B cell (primary cell): ENCODE measurements at regions not wholly inside any gene's neighbourhood (a gene's known extent, or its start where the extent isn't known, plus 50 kb on each side); places are given as distances from the start of the nearest gene placed in this dataset.
A peak's percentile ranks its signal among the peaks of the same experiment; 100 is the strongest.

ENCODE experiments used
- ATAC-seq: fragments of 200-7000 bp; cut with Tn5 transposase; one replicate; pipeline ENCODE4 v1.10.0; 2021; ENCODE audit warnings: low read depth, mild to moderate bottlenecking, moderate number of reproducible peaks, moderate library complexity
- CTCF ChIA-PET: fragments of 350-600 bp; sonication (Branson Sonifier 250); formaldehyde crosslinking; loops from one replicate; lab custom pipeline; 2021; ENCODE audit warnings: antibody characterized with exemption, inconsistent platforms; lab: Charles Lee
- POLR2A ChIA-PET: fragments of 350-600 bp; sonication (Branson Sonifier 250); formaldehyde crosslinking; loops from one replicate; lab custom pipeline; 2021; ENCODE audit warnings: antibody characterized with exemption; lab: Charles Lee
- DNase-seq: peaks from one replicate; pipeline ENCODE4 v3.0.0; 2013
- H2AFZ ChIP-seq: 2 replicates; pipeline ENCODE4 v1.6.1; 2012; ENCODE audit warnings: mild to moderate bottlenecking, low read depth, low read length; ENCODE audit not compliant: insufficient read depth, poor library complexity, severe bottlenecking
- H3K27ac ChIP-seq, 2 donors: 1 replicate in 1 of 2; 2 replicates in 1 of 2; pipeline ENCODE4 v1.5.1; 2012 to 2013; ENCODE audit warnings: low read length in 2 of 2, mild to moderate bottlenecking in 2 of 2, moderate library complexity in 1 of 2
- H3K27me3 ChIP-seq, 4 experiments: fragments of 200-600 bp in 1 of 4; sonication (generic) in 1 of 4; replicated peaks in 1 of 4; 1 replicate in 2 of 4; 2 replicates in 2 of 4; pipeline versions ENCODE4 v1.6.1 to v1.7.0; 2013 to 2016; ENCODE audit warnings: low read length in 3 of 4, mild to moderate bottlenecking in 2 of 4, mixed read lengths in 1 of 4, moderate library complexity in 1 of 4; ENCODE audit not compliant: insufficient read depth in 4 of 4, control insufficient read depth in 3 of 4; ENCODE audit errors: control extremely low read depth in 1 of 4
- H3K36me3 ChIP-seq, 2 experiments: replicated peaks in 1 of 2; 1 replicate in 1 of 2; 2 replicates in 1 of 2; pipeline versions ENCODE4 v1.6.1 to v1.7.1; 2013; ENCODE audit warnings: low read length in 1 of 2; ENCODE audit not compliant: insufficient read depth in 2 of 2, control insufficient read depth in 1 of 2; ENCODE audit errors: control extremely low read depth in 1 of 2, extremely low read depth in 1 of 2
- H3K4me1 ChIP-seq, 2 donors: fragments of 200-600 bp in 1 of 2; sonication (generic) in 1 of 2; 1 replicate in 1 of 2; 2 replicates in 1 of 2; pipeline versions ENCODE4 v1.5.1 to v1.6.1; 2013 to 2017; ENCODE audit warnings: low read length in 2 of 2; ENCODE audit not compliant: control insufficient read depth in 2 of 2, insufficient read depth in 2 of 2
- H3K4me2 ChIP-seq: replicated peaks from 2 replicates; pipeline ENCODE3; 2012; ENCODE audit warnings: mild to moderate bottlenecking, low read depth, low read length; ENCODE audit not compliant: poor library complexity, severe bottlenecking
- H3K4me3 ChIP-seq, 5 experiments: fragments of 200-600 bp in 1 of 5; sonication (generic) in 1 of 5; 1 replicate in 3 of 5; 2 replicates in 2 of 5; pipeline versions ENCODE4 v1.5.1 to v1.7.0; 2011 to 2016; ENCODE audit warnings: low read length in 4 of 5, mild to moderate bottlenecking in 4 of 5, low read depth in 2 of 5, control low read depth in 1 of 5, moderate library complexity in 1 of 5; ENCODE audit not compliant: insufficient read depth in 1 of 5; ENCODE audit errors: control extremely low read depth in 1 of 5, extremely low read depth in 1 of 5
- H3K79me2 ChIP-seq: fragments of 200-600 bp; sonication (generic); one replicate; pipeline ENCODE4 v1.6.0; 2016; ENCODE audit warnings: low read length; ENCODE audit not compliant: control insufficient read depth, insufficient read depth
- H3K9ac ChIP-seq: fragments of 200-600 bp; sonication (generic); 2 replicates; pipeline ENCODE4 v1.6.1; 2017; ENCODE audit warnings: mild to moderate bottlenecking, low read length, moderate library complexity
- H3K9me3 ChIP-seq, 3 donors: one replicate each; pipeline versions ENCODE4 v1.6.1 to v1.7.1; 2013; ENCODE audit warnings: low read length in 2 of 3; ENCODE audit not compliant: control insufficient read depth in 2 of 3, insufficient read depth in 1 of 3; ENCODE audit errors: control extremely low read depth in 1 of 3
- H4K20me1 ChIP-seq: 2 replicates; pipeline ENCODE4 v1.6.0; 2012; ENCODE audit warnings: mild to moderate bottlenecking, low read length; ENCODE audit not compliant: insufficient read depth, control insufficient read depth, poor library complexity, severe bottlenecking
- H3K27ac Mint-ChIP-seq: one replicate; pipeline ENCODE4 v1.8.0; 2021; ENCODE audit warnings: mixed read lengths
- H3K27me3 Mint-ChIP-seq: one replicate; pipeline ENCODE4 v1.8.0; 2021; ENCODE audit warnings: mixed read lengths
- H3K4me1 Mint-ChIP-seq: one replicate; pipeline ENCODE4 v1.8.0; 2021; ENCODE audit warnings: mixed read lengths
- H3K4me3 Mint-ChIP-seq: one replicate; pipeline ENCODE4 v1.8.0; 2021; ENCODE audit warnings: mixed read lengths
- H3K9me3 Mint-ChIP-seq: one replicate; pipeline ENCODE4 v1.8.0; 2022; ENCODE audit warnings: mixed read lengths; ENCODE audit not compliant: insufficient read depth
- EZH2 ChIP-seq: IDR thresholded peaks from 2 replicates; pipeline ENCODE4 v1.6.1; 2012; ENCODE audit warnings: borderline replicate concordance, low read depth, mild to moderate bottlenecking, moderate library complexity, low read length; ENCODE audit not compliant: insufficient read depth, poor library complexity, severe bottlenecking
- WGBS: methylation state at CpG from one replicate; pipeline ENCODE4 v1.1.5; 2013; ENCODE audit warnings: missing lambda C conversion rate; ENCODE audit not compliant: insufficient coverage; 5-methylcytosine and 5-hydroxymethylcytosine counted together
- intact Hi-C: fragments of 100-400 bp; cut with micrococcal nuclease; formaldehyde crosslinking; loops from one replicate; pipeline ENCODE4 v1.10.0; 2022
- TF ChIP-seq, protein P1 (sequence below): fragments of 200-600 bp; IDR thresholded peaks from one replicate; pipeline ENCODE4 v1.8.0; 2022; ENCODE audit warnings: antibody characterized with exemption, mild to moderate bottlenecking

DNA sequence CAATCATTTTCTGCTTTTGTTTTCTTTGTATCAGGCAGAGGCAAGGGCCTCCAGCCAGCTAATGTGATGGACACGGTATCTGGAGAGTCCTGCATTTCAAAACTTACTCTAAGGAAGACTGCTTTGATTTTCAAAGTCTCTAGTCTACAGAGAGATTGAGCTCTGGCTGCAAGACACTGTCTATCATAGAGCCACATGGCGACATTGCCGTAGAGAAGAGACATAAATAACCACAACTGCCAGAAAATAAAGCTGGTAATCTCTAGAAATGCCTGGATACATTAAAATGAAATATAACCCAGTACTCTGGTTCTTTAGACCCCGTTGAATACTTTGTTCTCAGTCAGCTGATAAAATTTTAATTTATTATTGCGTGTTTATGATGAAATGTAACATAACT, 90.8 kb downstream of the OTUD1 start:
- 85% methylated on average over 3 of the region's 5 CpGs for whole genome bisulfite sequencing
- H3K27ac Mint-ChIP-seq, result no peak overlapping the region
- Histone ChIP-seq H2AFZ (no peak overlapping the region), H4K20me1 (no peaks in the 10 kb centered on the region), H3K9me3 (no peaks in the 10 kb centered on the region), H3K27ac (no peak overlapping the region), H3K4me2 (no peak overlapping the region), H3K36me3 (no peaks in the 10 kb centered on the region), H3K4me3 (no peak overlapping the region), H3K79me2 (no peaks in the 10 kb centered on the region), H3K9ac (no peak overlapping the region), H3K4me1 (peaks cover 0 to 3% of the 10 kb centered on the region in 2 donors), H3K27me3 (peaks cover 0 to 3% (median 0%) of the 10 kb centered on the region in 4 experiments)
- ATAC-seq (no peak), DNase-seq (no peak)
- H3K27me3 Mint-ChIP-seq, result peaks cover 22% of the 10 kb centered on the region
- TF ChIP-seq EZH2, result no peak
- TF ChIP-seq, protein P1, sequence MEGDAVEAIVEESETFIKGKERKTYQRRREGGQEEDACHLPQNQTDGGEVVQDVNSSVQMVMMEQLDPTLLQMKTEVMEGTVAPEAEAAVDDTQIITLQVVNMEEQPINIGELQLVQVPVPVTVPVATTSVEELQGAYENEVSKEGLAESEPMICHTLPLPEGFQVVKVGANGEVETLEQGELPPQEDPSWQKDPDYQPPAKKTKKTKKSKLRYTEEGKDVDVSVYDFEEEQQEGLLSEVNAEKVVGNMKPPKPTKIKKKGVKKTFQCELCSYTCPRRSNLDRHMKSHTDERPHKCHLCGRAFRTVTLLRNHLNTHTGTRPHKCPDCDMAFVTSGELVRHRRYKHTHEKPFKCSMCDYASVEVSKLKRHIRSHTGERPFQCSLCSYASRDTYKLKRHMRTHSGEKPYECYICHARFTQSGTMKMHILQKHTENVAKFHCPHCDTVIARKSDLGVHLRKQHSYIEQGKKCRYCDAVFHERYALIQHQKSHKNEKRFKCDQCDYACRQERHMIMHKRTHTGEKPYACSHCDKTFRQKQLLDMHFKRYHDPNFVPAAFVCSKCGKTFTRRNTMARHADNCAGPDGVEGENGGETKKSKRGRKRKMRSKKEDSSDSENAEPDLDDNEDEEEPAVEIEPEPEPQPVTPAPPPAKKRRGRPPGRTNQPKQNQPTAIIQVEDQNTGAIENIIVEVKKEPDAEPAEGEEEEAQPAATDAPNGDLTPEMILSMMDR, result no peak
- H3K9me3 Mint-ChIP-seq, result no peaks in the 10 kb centered on the region
- ChIA-PET POLR2A (no interaction called here), CTCF (interaction anchor here (1.1 to 14.8 kb wide), 9 partner anchors 12 to 371 kb away, joined by 3 to 450 read pairs (median 4); no protein-coding TSS in a partner anchor)
- no peak overlapping the region for H3K4me3 Mint-ChIP-seq
- peaks cover 11% of the 10 kb centered on the region for H3K4me1 Mint-ChIP-seq
- intact Hi-C loops, result loop anchor here (1.0 to 5.0 kb wide), 3 partner anchors 173 to 371 kb away; no protein-coding TSS in a partner anchor

DNA sequence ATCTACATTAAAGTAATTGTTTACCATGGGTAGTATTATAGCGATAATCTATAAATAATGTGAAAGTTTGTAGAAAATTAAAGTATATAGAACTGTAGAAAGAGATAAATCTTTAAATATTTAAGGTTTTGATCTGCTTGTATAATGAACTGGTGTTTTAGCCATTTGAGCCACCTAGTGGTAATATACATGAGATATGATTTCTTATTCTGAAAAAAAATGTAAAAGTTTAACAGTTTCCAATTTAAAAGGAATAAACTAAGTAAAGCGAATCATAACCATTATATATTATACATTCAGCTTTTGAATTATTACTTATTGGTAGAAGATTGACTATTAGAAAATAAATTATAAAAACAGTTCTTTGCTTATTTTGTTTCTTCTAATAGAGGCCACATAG, 91.2 kb downstream of the OTUD1 start:
- H3K27ac Mint-ChIP-seq, result no peak overlapping the region
- ChIA-PET CTCF (interaction anchor here (1.1 to 14.8 kb wide), 6 partner anchors 11 to 372 kb away, joined by 3 to 450 read pairs (median 12); no protein-coding TSS in a partner anchor), POLR2A (no interaction called here)
- intact Hi-C loops, result loop anchor here (1.0 kb wide), 2 partner anchors 216 to 372 kb away; no protein-coding TSS in a partner anchor
- Histone ChIP-seq H2AFZ (no peak overlapping the region), H3K4me2 (no peak overlapping the region), H3K4me3 (no peak overlapping the region), H3K79me2 (no peaks in the 10 kb centered on the region), H3K27ac (no peak overlapping the region), H3K9me3 (no peaks in the 10 kb centered on the region), H3K9ac (no peak overlapping the region), H3K36me3 (no peaks in the 10 kb centered on the region), H4K20me1 (no peaks in the 10 kb centered on the region), H3K27me3 (peaks cover 0 to 3% (median 0%) of the 10 kb centered on the region in 4 experiments), H3K4me1 (peaks cover 0 to 3% of the 10 kb centered on the region in 2 donors)
- H3K4me3 Mint-ChIP-seq, result no peak overlapping the region
- WGBS, result no CpG with 5 or more reads among the region's 2 CpGs
- peaks cover 7% of the 10 kb centered on the region for H3K4me1 Mint-ChIP-seq
- peak; percentile 20 for DNase-seq
- TF ChIP-seq, protein P1, result peak; percentile 64
- no peak for TF ChIP-seq EZH2
- H3K27me3 Mint-ChIP-seq, result peaks cover 25% of the 10 kb centered on the region
- no peaks in the 10 kb centered on the region for H3K9me3 Mint-ChIP-seq
- ATAC-seq, result no peak
